ENCODE measurements at regions not wholly inside any gene's neighbourhood (a gene's known extent, or its start where the extent isn't known, plus 50 kb on each side); places are given as distances from the start of the nearest gene placed in this dataset.

- Histone ChIP-seq H3K36me3 (ENCODE audit: insufficient read depth, low read length, poor library complexity, severe bottlenecking) (no peaks in the 10 kb centered on the region), H3K4me3 (ENCODE audit: low read depth, low read length, poor library complexity, severe bottlenecking) (no peak overlapping the region), H3K27me3 (replicated peaks; ENCODE audit: insufficient read depth, low read depth, low read length, poor library complexity) (no peaks in the 10 kb centered on the region), H3K27ac (ENCODE audit: low read depth, low read length, poor library complexity, severe bottlenecking) (no peak overlapping the region), H3K9me3 (ENCODE audit: low read depth, low read length, poor library complexity, severe bottlenecking) (no peaks in the 10 kb centered on the region), H3K4me1 (ENCODE audit: insufficient read depth, low read length, poor library complexity, severe bottlenecking) (no peaks in the 10 kb centered on the region)
- DNase-seq (ENCODE audit: low spot score), result peak; percentile 82
- BruUV-seq (replicated peaks), result no TSS peak
- TF ChIP-seq CTCF (conservative IDR thresholded peaks at IDR 0.05; ENCODE audit: low read depth, low read length), result no peak
- TF ChIP-seq EZH2 (IDR thresholded peaks at IDR 0.05; ENCODE audit: borderline replicate concordance, low read depth, low read length, poor library complexity, severe bottlenecking), result no peak
- ChIA-PET POLR2A (ENCODE audit: low non-redundant PET) (no interaction called here), CTCF (no interaction called here)
- intact Hi-C loops (cut with micrococcal nuclease; ENCODE audit: unreplicated experiment), result no loop called here
Measured at GRCh38 chr4:4659871-4660651, 118.2 kb upstream of the STX18 start.

- no peaks in the 10 kb centered on the region for H3K4me1 ChIP-seq (ENCODE audit: insufficient read depth, low read length, poor library complexity, severe bottlenecking)
- ChIA-PET POLR2A (ENCODE audit: low non-redundant PET) (no interaction called here), CTCF (no interaction called here)
- BruUV-seq (replicated peaks), result no TSS peak
- H3K9me3 ChIP-seq (ENCODE audit: low read depth, low read length, poor library complexity, severe bottlenecking), result no peaks in the 10 kb centered on the region
- H3K27ac ChIP-seq (ENCODE audit: low read depth, low read length, poor library complexity, severe bottlenecking), result no peak overlapping the region
- no peak for DNase-seq (ENCODE audit: low spot score)
- TF ChIP-seq CTCF (conservative IDR thresholded peaks at IDR 0.05; ENCODE audit: low read depth, low read length) (no peak), EZH2 (IDR thresholded peaks at IDR 0.05; ENCODE audit: borderline replicate concordance, low read depth, low read length, poor library complexity, severe bottlenecking) (no peak)
- intact Hi-C loops (cut with micrococcal nuclease; ENCODE audit: unreplicated experiment), result no loop called here
- H3K27me3 ChIP-seq (replicated peaks; ENCODE audit: insufficient read depth, low read depth, low read length, poor library complexity), result no peaks in the 10 kb centered on the region
- H3K4me3 ChIP-seq (ENCODE audit: low read depth, low read length, poor library complexity, severe bottlenecking), result no peak overlapping the region
- H3K36me3 ChIP-seq (ENCODE audit: insufficient read depth, low read length, poor library complexity, severe bottlenecking), result no peaks in the 10 kb centered on the region
Measured at GRCh38 chr4:4658052-4658451, 116.2 kb upstream of the STX18 start.

GRCh38 chr4:4656977-4657376 lies 115.1 kb upstream of the STX18 start:
- BruUV-seq (replicated peaks), result no TSS peak
- ChIA-PET CTCF (no interaction called here), POLR2A (ENCODE audit: low non-redundant PET) (no interaction called here)
- no peaks in the 10 kb centered on the region for H3K36me3 ChIP-seq (ENCODE audit: insufficient read depth, low read length, poor library complexity, severe bottlenecking)
- no peaks in the 10 kb centered on the region for H3K27me3 ChIP-seq (replicated peaks; ENCODE audit: insufficient read depth, low read depth, low read length, poor library complexity)
- H3K9me3 ChIP-seq (ENCODE audit: low read depth, low read length, poor library complexity, severe bottlenecking), result no peaks in the 10 kb centered on the region
- no peak overlapping the region for H3K27ac ChIP-seq (ENCODE audit: low read depth, low read length, poor library complexity, severe bottlenecking)
- TF ChIP-seq EZH2 (IDR thresholded peaks at IDR 0.05; ENCODE audit: borderline replicate concordance, low read depth, low read length, poor library complexity, severe bottlenecking) (no peak), CTCF (conservative IDR thresholded peaks at IDR 0.05; ENCODE audit: low read depth, low read length) (no peak)
- intact Hi-C loops (cut with micrococcal nuclease; ENCODE audit: unreplicated experiment), result no loop called here
- H3K4me3 ChIP-seq (ENCODE audit: low read depth, low read length, poor library complexity, severe bottlenecking), result no peak overlapping the region
- H3K4me1 ChIP-seq (ENCODE audit: insufficient read depth, low read length, poor library complexity, severe bottlenecking), result no peaks in the 10 kb centered on the region
- DNase-seq (ENCODE audit: low spot score), result no peak
